ENCODE measurements at regions not wholly inside any gene's neighbourhood (a gene's known extent, or its start where the extent isn't known, plus 50 kb on each side); places are given as distances from the start of the nearest gene placed in this dataset.

GRCh38 chr2:117718048-117718447 is 96.4 kb upstream of the DDX18 start:
- TF ChIP-seq CTCF (IDR thresholded peaks at IDR 0.05) (no peak), POLR2A (IDR thresholded peaks at IDR 0.05) (no peak)
